ENCODE measurements at regions not wholly inside any gene's neighbourhood (a gene's known extent, or its start where the extent isn't known, plus 50 kb on each side); places are given as distances from the start of the nearest gene placed in this dataset.
A peak's percentile ranks its signal among the peaks of the same experiment; 100 is the strongest.

- no peaks in the 10 kb centered on the region for H3K27me3 ChIP-seq (ENCODE audit: insufficient read depth, poor library complexity, severe bottlenecking)
- H3K27ac ChIP-seq (ENCODE audit: poor library complexity, severe bottlenecking), result no peak overlapping the region
- H3K4me1 ChIP-seq (ENCODE audit: insufficient read depth, poor library complexity, severe bottlenecking), result peaks cover 6% of the 10 kb centered on the region
- TF ChIP-seq CTCF (IDR thresholded peaks at IDR 0.05; ENCODE audit: poor library complexity, severe bottlenecking), result no peak
- DNase-seq (ENCODE audit: low spot score) (peak; percentile 22), ATAC-seq (ENCODE audit: low read depth) (no peak)
- H3K4me3 ChIP-seq (ENCODE audit: severe bottlenecking), result no peak overlapping the region
- H3K9me3 ChIP-seq (ENCODE audit: severe bottlenecking), result no peaks in the 10 kb centered on the region
- H3K36me3 ChIP-seq (ENCODE audit: low read depth), result no peaks in the 10 kb centered on the region
Observed at GRCh38 chr15:70284438-70285214, 186.9 kb upstream of the TLE3 start.

GRCh38 chr15:70283511-70283910, 185.8 kb upstream of the TLE3 start:
- Histone ChIP-seq H3K4me3 (ENCODE audit: severe bottlenecking) (no peak overlapping the region), H3K27ac (ENCODE audit: poor library complexity, severe bottlenecking) (no peak overlapping the region), H3K4me1 (ENCODE audit: insufficient read depth, poor library complexity, severe bottlenecking) (no peaks in the 10 kb centered on the region), H3K27me3 (ENCODE audit: insufficient read depth, poor library complexity, severe bottlenecking) (no peaks in the 10 kb centered on the region), H3K36me3 (ENCODE audit: low read depth) (no peaks in the 10 kb centered on the region), H3K9me3 (ENCODE audit: severe bottlenecking) (no peaks in the 10 kb centered on the region)
- TF ChIP-seq CTCF (IDR thresholded peaks at IDR 0.05; ENCODE audit: poor library complexity, severe bottlenecking), result no peak
- DNase-seq (ENCODE audit: low spot score) (peak; percentile 50), ATAC-seq (ENCODE audit: low read depth) (no peak)

GRCh38 chr15:70281811-70282307, 184.1 kb upstream of the TLE3 start:
- H3K9me3 ChIP-seq (ENCODE audit: severe bottlenecking), result no peaks in the 10 kb centered on the region
- no peak overlapping the region for H3K4me3 ChIP-seq (ENCODE audit: severe bottlenecking)
- no peak for TF ChIP-seq CTCF (IDR thresholded peaks at IDR 0.05; ENCODE audit: poor library complexity, severe bottlenecking)
- H3K4me1 ChIP-seq (ENCODE audit: insufficient read depth, poor library complexity, severe bottlenecking), result no peaks in the 10 kb centered on the region
- peak; percentile 89 for ATAC-seq (ENCODE audit: low read depth)
- H3K36me3 ChIP-seq (ENCODE audit: low read depth), result no peaks in the 10 kb centered on the region
- no peak overlapping the region for H3K27ac ChIP-seq (ENCODE audit: poor library complexity, severe bottlenecking)
- H3K27me3 ChIP-seq (ENCODE audit: insufficient read depth, poor library complexity, severe bottlenecking), result no peaks in the 10 kb centered on the region
- no peak for DNase-seq (ENCODE audit: low spot score)

GRCh38 chr15:70281261-70281810, 183.6 kb upstream of the TLE3 start:
- no peaks in the 10 kb centered on the region for H3K4me1 ChIP-seq (ENCODE audit: insufficient read depth, poor library complexity, severe bottlenecking)
- H3K27ac ChIP-seq (ENCODE audit: poor library complexity, severe bottlenecking), result no peak overlapping the region
- H3K4me3 ChIP-seq (ENCODE audit: severe bottlenecking), result no peak overlapping the region
- no peak for TF ChIP-seq CTCF (IDR thresholded peaks at IDR 0.05; ENCODE audit: poor library complexity, severe bottlenecking)
- DNase-seq (ENCODE audit: low spot score) (no peak), ATAC-seq (ENCODE audit: low read depth) (no peak)
- H3K36me3 ChIP-seq (ENCODE audit: low read depth), result no peaks in the 10 kb centered on the region
- H3K27me3 ChIP-seq (ENCODE audit: insufficient read depth, poor library complexity, severe bottlenecking), result no peaks in the 10 kb centered on the region
- no peaks in the 10 kb centered on the region for H3K9me3 ChIP-seq (ENCODE audit: severe bottlenecking)

GRCh38 chr15:70280781-70281180, 183.1 kb upstream of the TLE3 start:
- Histone ChIP-seq H3K27me3 (ENCODE audit: insufficient read depth, poor library complexity, severe bottlenecking) (no peaks in the 10 kb centered on the region), H3K36me3 (ENCODE audit: low read depth) (no peaks in the 10 kb centered on the region), H3K4me3 (ENCODE audit: severe bottlenecking) (no peak overlapping the region), H3K4me1 (ENCODE audit: insufficient read depth, poor library complexity, severe bottlenecking) (no peaks in the 10 kb centered on the region), H3K27ac (ENCODE audit: poor library complexity, severe bottlenecking) (no peak overlapping the region), H3K9me3 (ENCODE audit: severe bottlenecking) (no peaks in the 10 kb centered on the region)
- DNase-seq (ENCODE audit: low spot score), result peak; percentile 45
- ATAC-seq (ENCODE audit: low read depth), result no peak
- no peak for TF ChIP-seq CTCF (IDR thresholded peaks at IDR 0.05; ENCODE audit: poor library complexity, severe bottlenecking)
